Muscle of back (tissue), 3 donors: ENCODE measurements at regions not wholly inside any gene's neighbourhood (a gene's known extent, or its start where the extent isn't known, plus 50 kb on each side); places are given as distances from the start of the nearest gene placed in this dataset.

Source experiments
- DNase-seq, 3 donors: peaks; one replicate each; pipeline versions ENCODE4 v3.0.0 to v3.0.0-alpha.2; 2013

- DNase-seq, result peak in 1 of 3 donors; percentile 36
Measured at GRCh38 chr5:112625689-112626438, 111.8 kb upstream of the APC start.

DNA sequence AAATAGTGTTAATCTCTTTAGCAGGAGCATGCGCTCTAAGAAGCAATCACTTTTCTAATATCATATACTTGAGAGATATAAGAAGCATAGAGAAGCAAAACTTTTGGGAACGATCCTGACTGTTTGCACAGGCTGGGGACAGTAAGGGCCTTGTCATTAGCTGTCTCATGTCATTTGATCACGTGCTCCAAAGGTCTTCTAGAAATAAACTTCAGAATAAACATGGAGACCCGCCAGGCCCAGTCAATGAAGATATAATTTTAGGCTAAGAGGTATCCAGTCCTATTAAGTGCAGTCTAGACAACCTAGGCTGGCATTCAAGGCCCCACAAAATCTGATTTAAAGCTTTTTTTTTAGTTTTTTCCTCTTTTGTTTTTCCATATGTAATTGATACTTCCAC, 111.0 kb upstream of the APC start:
- no peak for DNase-seq

- DNase-seq, result no peak
Measured at GRCh38 chr5:112628214-112628980, 109.3 kb upstream of the APC start.

- no peak for DNase-seq
Measured at GRCh38 chr5:112630246-112631009, 107.3 kb upstream of the APC start.

GRCh38 chr5:112634166-112634565, 103.5 kb upstream of the APC start:
- DNase-seq, result no peak

DNA sequence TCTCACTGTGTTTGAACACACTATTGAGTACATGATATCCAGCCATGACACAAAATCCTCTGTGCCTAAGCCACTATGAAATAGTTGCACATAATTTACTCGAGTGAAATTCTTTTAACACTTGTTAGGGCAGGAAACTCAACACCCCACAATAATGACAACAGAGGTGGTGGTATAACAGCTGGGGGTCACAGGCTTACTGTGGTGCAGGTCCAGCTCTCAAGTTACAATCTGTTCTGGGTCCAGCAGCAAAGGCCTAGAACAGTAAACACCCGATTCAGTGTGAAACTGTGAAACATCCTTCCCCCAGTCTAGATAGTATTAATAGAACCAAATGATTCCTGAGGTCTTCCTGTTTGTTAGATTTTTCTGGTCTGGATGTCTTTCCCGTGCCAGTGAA, 102.9 kb upstream of the APC start:
- DNase-seq, result no peak

DNA sequence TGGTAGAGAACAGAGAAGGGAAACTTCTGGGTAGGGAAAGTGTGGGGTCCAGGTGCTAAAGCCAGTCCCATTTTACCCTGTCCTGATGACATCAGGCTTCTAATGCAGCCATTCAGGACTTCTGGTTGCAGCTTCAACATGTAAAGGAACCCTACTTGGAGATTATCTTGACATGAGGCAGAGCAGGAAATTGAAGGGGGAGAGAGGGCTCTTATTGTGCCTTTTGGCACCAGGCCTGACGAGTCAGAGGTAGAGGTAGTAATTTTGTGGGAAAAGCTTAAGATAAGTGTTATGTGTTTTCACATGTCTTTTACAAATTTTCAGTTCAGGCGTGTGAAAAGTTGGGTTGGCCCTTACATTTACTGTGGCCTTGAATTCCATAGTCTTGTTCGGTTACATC, 102.4 kb upstream of the APC start:
- no peak for DNase-seq

DNA sequence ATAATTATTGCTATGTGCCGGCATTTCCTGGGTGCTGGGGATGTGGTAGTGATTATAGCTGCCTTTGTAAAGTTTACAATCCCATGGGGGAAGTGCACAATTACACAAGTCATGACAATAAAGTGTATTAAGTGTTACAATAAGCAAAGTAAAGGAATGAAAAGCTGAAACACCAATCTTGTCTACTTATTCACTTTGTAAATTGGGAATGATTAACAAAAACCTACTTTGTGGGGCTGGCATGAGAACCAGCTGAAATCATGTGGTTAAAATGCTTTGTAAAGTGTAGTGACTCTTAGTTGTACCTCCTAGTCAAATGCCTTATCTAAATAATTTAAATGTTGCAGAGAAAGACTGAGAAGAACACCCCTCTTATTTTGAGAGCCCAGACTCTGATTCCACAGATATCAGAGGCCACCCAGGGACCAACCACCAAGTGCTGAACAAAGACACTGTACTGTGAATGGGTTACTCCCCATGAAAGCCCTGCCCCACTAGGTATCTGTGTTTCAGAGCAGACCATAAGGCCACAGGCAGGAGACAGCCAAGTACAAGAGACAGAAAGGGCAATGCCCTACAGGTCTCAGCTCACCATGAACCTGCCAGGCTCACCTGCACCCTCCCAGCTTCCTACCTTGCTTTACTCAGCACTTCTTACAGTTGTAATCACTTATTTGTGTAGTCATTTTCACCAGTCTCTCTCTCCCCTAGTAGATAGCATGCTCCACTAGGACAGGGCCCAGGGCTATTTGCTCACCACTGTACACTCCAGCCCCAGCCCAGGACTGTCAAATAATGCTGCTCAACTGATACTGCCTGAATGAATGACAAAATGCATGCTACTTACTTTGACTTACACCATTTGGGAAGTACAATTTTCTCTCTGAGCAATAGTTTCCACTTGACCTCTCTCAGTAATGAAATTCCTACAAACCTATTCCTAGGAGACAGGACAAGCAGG, 101.6 kb upstream of the APC start:
- DNase-seq, result peak in 1 of 3 donors; percentile 17

GRCh38 chr5:112636751-112637150, 100.9 kb upstream of the APC start:
- peak in 1 of 3 donors; percentile 22 for DNase-seq

- peak in 2 of 3 donors; percentile 52 to 66 for DNase-seq
Measured at GRCh38 chr5:112637343-112637742, 100.3 kb upstream of the APC start.

DNA sequence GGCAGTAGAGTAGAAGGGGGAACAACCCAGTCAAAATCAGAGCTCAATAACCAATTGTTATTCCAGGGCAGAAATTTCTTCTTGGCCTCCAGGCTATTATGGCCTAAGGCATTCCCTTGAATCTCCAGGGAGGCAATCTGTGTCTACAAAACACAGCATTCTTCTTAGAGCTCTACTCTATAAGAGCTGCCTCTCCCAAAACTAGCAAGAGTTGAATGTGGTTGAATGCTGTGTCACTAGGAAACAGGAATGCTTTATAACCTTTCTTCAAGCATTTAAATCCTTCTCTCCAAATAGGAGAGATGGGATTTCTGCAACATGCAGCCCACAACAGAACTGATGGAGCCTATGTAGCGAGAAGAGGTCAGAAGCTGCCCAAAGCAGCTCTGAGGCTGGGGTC, 97.1 kb upstream of the APC start:
- DNase-seq, result peak in 1 of 3 donors; percentile 34

DNA sequence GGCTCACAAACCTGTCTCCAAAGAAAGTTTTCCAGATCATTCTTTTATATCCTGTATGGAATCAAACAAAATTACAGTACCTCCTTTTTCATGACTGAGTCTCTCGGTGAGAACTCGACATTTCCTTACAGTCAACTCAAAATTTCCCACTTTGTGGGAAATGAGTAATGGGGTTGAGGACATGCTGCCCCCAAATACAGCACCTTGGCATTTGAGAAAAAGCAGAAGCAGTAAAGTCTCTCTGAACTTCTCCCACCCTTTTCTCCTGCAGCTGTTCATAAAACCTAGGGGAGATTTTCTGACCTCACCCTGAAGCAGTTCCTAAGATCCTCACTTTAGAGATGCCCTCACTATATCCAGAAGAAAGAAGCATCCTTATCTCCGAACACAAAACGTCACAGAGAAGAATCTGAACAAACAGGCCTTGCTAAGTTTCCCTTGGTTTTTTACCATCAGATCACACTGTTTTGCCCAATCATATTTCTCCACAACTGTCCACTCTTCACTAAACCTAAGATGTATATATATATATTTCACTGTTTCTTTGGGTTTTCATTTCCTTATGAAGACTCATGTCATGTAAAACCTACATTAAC, 96.1 kb upstream of the APC start:
- no peak for DNase-seq

- DNase-seq, result no peak
Measured at GRCh38 chr5:112642885-112643284, 94.8 kb upstream of the APC start.

GRCh38 chr5:112643339-112643971, 94.2 kb upstream of the APC start:
- peak in 1 of 3 donors; percentile 18 for DNase-seq

DNA sequence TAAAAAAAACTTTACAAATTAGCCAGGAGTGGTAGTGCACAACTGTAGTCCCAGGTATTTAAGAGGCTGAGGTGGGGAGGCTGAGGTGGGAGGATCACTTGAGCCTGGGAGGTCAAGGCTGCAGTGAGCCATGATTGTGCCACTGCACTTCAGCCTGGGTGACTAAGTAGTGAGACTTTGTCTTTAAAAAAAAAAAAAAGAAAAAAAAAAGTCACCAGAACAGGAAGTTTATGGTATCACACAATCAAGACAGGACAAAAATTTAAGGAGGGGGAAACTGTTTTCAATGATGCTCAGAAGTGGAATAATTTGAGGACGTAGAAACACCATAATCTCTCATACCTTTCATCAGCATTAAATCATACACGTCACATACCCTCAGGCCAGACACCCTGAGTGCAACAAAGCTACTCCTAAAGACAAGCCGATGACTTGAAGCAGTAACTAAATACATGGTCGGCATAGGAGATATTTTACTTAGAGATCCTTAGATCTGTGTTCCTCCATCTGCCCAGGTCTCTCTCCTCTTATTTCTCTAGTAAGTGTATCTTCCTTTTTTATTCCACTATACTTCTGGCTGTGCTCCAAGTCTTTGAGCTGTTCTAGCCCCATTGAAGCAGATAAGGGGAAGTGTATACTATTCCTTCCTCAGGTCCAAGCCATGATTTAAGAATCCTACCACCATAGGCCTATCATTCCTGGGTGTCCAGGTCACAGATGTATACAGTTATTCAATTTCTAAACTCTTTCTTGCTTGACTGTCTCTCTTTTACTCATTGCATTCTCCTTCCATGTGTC, 91.3 kb upstream of the APC start:
- no peak for DNase-seq

DNA sequence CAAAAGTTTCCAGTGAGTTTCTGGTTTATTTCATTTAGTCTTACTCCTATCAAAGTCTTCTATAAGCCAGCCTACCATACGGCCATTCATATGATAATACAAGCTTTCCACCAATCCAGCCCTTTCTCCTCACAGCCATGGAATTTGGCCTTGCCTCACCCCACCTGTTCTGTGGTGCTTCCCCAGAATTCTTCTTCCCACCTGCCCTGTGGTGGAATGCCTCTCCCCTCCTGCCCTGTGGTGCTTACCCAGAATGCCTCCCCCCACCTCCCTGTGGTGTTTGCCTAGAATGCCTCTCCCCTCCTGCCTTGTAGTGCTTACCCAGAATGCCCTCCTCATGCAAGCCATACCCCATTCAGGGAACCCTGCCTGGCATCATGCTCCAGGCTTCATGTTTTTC, 90.3 kb upstream of the APC start:
- no peak for DNase-seq

DNA sequence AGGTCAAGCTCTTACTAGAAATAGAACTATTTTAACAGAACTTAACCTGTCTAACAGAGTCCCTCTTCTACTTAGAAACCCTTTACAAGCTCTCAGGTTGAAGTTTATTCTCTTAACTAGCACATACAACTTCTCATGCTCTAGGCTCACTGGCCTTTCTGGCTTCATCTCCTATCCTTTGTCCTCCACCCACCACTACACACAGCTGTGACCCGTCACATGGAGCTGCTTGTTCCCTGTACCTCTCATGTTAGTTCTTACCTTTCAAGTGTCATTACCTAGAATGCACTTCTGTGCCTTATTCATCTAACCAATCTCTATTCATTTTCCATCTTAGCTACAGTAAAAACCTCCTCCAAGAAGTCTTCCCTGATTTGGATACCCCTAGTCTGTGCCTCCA, 89.4 kb upstream of the APC start:
- DNase-seq, result no peak

DNA sequence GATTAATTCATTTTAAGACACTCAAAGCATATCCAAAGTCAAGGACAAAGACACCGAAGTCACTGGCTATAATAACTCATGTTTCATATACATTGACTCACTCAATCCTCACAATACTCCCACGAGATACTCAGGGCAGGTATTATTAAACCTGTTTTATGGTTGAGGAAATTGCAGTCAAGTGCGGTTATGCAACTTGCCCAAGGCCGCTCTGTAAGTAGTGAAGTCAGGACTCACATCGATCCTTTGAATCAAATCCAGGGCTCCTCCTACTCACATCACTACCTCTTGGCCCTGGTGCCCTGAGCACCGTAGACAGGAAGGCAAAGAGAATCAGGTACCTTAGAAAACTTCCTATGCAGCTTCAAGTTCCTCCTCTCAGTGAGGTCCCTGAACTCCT, 87.8 kb upstream of the APC start:
- no peak for DNase-seq

DNA sequence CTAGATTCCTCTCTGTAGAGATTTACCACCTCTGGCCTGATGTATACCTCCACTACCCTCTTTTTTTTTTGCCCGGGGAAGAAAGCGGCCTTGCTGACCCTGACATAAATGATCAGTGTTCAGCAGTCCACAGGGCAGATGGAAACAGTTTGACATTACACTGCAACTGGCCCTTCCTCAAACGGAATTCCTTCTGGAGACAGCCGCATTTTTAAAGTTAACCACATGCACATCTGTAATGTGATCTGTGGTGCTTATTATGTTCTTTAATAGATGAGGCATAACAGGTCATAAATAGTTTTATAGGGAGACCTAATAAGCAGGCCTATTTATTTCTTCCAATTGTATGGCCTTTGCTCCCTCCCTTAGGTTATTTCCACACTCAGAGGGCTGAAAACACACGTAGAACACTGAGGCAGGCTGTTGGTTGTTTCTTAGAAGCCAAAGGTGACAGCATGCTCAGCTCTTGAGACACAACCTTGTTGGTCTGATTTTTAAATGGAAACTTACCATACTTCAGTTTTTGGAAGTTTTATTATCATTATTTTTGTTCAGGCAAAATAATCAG, 84.0 kb upstream of the APC start:
- peak in 1 of 3 donors; percentile 23 for DNase-seq
